Activated effector memory CD4-positive, alpha-beta T cell treated with anti-CD3 and anti-CD28 coated beads, Interleukin-2, amount 50 U/mL, for 16 hours (primary cell): ENCODE measurements at regions not wholly inside any gene's neighbourhood (a gene's known extent, or its start where the extent isn't known, plus 50 kb on each side); places are given as distances from the start of the nearest gene placed in this dataset.
"Not testable (repeated sequence)": the region's sequence is repeated elsewhere in the genome, so short reads cannot be mapped to it uniquely, and the experiment has no call there.

Experiments used
- DNase-seq: peaks from one replicate; pipeline ENCODE4 v3.0.0-alpha.2; 2020

GRCh38 chrX:140447150-140447549 is 57.7 kb downstream of the SOX3 start:
- no peak for DNase-seq

GRCh38 chrX:140440876-140441275 is 64.0 kb downstream of the SOX3 start:
- DNase-seq: no peak

GRCh38 chrX:140439476-140439875 is 65.4 kb downstream of the SOX3 start:
- no peak for DNase-seq

- no peak for DNase-seq
Observed at GRCh38 chrX:140434347-140434746, 70.5 kb downstream of the SOX3 start.

DNA sequence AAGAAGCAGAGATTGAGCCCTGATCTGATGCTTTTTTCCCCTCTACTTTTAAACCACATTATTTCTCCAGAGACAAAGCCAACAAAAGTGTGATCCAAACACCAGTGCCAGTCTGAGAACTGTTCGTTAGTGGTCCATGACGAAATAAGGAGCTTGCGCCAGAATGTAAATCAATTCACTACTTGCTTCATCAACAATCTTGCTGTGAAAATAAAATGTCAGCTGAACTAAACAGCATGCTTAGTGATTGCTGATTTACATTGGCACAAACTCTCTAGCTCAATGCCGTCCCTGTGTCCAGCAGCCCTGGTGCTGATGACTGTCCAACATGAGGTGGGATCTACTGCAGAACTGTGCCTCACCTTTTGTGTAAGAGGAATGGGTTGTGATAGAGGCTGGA is 71.3 kb downstream of the SOX3 start:
- no peak for DNase-seq

GRCh38 chrX:140432346-140433175 is 72.3 kb downstream of the SOX3 start:
- DNase-seq: no peak

GRCh38 chrX:140431521-140431920 is 73.3 kb downstream of the SOX3 start:
- no peak for DNase-seq

GRCh38 chrX:140425712-140426395 is 79.0 kb downstream of the SOX3 start:
- DNase-seq: no peak

GRCh38 chrX:140422501-140422900 is 82.4 kb downstream of the SOX3 start:
- DNase-seq: no peak

GRCh38 chrX:140402131-140402530 is 102.7 kb downstream of the SOX3 start:
- DNase-seq: not testable (repeated sequence)

- DNase-seq: not testable (repeated sequence)
Observed at GRCh38 chrX:140396326-140396725, 108.5 kb downstream of the SOX3 start.

GRCh38 chrX:140393507-140393906 is 111.4 kb downstream of the SOX3 start:
- no peak for DNase-seq

- DNase-seq: no peak
Observed at GRCh38 chrX:140391313-140391712, 113.6 kb downstream of the SOX3 start.

GRCh38 chrX:140389331-140389730 is 115.5 kb downstream of the SOX3 start:
- no peak for DNase-seq

DNA sequence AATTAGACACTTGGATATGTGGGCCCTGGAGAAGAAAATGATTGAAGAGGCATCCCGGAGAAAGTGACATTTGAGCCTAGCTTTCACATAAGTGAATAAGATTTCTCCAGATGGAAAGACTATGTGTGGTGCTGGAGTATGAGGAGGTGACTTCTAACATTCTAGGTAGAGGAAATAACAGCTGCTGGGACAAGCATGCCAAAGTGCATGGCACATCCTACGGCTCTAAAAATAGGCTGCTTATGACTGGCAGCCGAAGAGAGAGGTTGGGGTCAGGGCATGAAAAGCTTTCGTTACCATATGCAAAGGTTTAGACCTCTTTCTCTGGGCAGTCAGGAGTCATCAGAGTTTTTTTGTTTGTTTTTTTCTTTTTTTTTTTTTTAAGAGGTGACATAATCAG is 142.0 kb downstream of the SOX3 start:
- no peak for DNase-seq

DNA sequence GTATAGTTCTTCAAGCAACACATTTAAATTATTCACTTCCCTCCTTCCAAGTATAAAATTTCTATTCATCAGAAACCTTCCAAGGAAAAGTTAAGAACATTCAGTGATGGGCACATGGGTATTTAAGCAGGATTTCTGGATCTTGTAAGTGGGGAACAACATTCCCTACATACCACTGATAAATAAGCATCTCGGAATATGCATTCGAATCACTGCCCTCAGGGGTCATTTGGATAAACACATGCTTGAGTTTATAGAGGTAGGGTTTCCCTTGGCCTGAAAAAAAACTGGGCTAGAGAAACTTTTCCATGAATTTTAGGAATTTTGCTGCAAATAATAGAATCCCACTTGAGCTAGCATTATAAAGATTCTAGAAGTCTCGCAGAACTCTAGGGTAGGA is 143.9 kb downstream of the SOX3 start:
- no peak for DNase-seq

GRCh38 chrX:140360284-140360683 is 144.6 kb downstream of the SOX3 start:
- no peak for DNase-seq

DNA sequence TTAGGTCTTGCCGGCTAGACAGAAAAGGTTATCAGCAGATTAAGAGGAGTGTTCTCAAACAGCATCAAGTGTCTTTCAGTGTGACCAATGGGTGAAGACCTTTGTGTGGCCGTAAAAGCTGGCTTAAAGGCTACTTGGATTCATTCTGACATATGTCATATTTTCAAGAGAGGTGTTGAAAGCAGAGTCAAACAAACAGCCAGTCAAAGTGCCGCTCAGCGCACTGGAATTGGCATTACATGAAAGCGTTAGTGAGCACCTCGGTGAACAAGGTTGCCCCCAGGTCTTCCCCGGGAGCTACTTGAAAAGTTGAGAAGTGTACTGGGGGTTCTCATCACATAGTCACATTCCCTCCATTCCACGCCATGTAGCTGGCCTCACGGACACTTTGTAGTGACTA is 148.9 kb downstream of the SOX3 start:
- no peak for DNase-seq

- no peak for DNase-seq
Observed at GRCh38 chrX:140355429-140355828, 149.4 kb downstream of the SOX3 start.

- no peak for DNase-seq
Observed at GRCh38 chrX:140354431-140355120, 150.3 kb downstream of the SOX3 start.

- no peak for DNase-seq
Observed at GRCh38 chrX:140346729-140347128, 158.1 kb downstream of the SOX3 start.

DNA sequence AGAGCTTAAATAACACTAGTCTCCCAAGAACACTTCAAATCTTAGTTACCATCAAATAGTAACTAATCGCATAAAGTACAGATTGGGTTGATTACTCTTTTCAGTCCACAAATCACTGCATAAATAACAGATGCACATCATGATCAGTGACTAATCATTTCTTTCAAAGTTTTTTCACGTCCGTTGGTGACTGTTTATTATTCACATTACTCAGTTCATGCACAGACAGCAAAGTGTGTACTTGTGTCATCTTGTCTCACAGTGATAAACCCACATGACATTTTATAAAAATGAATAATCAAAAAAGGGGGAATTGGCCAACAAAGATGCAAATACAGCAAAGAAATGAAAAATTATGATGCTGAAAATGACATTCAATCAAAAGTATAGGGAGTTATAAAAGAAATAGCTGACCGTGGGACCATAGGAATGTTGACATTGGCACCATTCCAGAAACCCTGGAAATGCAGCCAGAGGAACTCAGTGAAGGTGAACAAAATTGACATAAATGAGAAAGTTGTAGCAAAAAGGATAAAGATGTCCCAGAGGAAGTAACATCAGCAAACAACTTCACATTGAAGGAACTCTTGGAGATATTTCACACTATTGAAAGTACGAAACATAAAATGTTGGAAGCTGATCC is 161.5 kb downstream of the SOX3 start:
- no peak for DNase-seq

- no peak for DNase-seq
Observed at GRCh38 chrX:140342410-140342809, 162.5 kb downstream of the SOX3 start.
